NCI-H526 (cell line): ENCODE measurements at regions not wholly inside any gene's neighbourhood (a gene's known extent, or its start where the extent isn't known, plus 50 kb on each side); places are given as distances from the start of the nearest gene placed in this dataset.
A peak's percentile ranks its signal among the peaks of the same experiment; 100 is the strongest.

Experiments used
- DNase-seq, 2 experiments: peaks; one replicate each; lab custom pipeline; 2025; lab: John Stamatoyannopoulos, UW

DNA sequence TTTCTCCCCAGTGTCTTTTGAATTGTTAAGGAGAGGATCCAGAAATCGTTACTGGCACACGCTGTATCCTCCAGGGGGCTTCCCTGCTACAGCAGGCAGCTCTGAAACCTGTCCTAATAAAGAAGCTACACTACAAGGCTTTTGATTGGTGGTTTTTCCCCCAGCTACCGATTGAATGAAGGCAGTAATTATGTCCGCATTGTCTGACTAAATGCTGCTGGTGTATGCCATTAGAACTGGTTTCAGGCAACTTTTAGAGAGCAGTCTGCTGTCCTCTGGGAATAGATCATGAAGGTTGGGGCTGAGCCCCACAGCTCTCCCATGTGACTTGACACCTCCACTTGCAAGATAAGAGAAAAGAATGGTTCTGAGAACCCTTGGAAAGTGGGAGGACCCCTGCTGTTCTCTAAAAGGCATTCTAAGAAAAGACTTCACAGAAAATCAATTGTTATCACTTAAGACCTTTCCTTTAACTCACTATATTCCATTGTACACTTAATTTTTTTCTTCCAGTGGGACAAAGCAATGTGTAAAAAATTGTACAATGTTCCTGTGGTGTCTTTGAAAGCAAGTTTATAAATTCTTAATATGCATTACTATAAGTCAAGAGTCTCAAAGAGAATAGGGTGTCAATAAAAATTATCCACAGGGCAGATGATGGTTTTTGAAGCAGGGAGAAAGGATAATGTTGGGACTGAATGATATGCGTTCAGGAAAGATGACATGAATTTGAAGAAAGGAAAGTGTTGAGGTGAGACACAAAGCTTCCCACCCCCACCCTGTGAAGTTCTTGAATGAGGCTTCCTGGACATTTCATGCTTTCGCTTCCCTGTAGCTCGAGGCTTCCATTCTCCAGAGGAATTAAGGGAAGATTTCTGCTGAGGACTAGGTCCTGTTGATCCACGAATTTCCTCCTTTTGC lies 53.0 kb upstream of the DAZL start:
- peak in 1 of 2 experiments; percentile 6 for DNase-seq

GRCh38 chr3:16658925-16659793 lies 53.9 kb upstream of the DAZL start:
- no peak for DNase-seq

DNA sequence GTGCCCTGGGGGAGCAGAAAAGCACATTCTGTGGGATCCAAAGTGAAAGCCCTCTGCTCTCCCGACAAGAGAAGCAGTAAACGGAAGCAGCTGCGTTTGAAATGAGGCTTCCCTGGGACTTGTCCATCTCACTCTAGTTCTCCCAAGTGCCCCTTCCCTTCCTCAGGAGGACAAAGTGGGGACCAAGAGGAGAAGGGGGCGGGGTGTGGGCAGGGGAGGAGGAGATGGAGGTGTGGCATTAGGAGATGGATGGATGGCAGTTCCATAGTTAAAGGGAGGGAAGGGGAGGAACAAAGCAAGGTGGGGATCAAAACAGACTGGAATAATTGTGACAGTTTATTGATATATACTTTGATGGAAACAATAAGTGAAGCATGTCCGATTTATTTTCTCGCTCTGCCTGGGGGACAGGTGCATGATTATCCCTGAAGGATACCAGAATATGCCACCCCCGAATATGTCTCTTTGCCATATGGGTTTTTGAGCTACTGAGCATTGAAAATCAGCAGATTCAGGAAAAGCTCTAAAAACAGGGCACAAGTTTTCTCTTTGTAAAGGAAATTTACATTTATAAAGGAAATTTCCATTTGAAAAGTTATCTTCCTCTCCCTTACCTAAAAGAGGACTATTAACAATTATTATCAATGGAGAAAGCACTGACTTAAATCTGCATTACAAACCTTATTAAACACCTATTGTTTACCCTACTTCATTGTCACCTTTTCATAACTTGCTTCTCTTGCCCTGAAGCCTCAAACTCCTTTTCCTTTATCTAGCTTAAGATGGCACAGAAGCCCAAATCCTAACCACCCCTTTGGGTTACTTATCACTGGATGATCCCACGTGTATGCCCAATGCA lies 58.9 kb upstream of the DAZL start:
- DNase-seq = no peak

- peak; percentile 4 to 9 for DNase-seq
Measured at GRCh38 chr3:16665282-16665741, 60.1 kb upstream of the DAZL start.

DNA sequence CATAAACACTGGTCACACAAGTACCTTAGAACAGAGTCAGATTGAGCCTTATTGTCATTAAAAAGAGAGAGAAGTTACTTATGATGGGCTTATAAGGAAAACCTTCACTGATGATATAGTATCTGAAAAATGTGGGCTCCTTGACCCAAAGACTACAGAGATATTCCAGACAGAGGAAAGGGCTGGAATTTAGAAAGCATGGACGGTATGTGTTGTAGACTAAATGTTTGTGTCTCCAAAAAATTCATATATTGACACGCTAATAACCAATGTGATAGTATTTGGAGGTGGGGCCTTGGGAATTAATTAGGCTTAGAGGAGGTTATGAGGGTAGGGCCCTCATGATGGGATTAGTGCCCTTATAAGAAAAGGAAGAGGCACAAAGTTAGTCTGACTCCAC lies 61.0 kb upstream of the DAZL start:
- no peak for DNase-seq

GRCh38 chr3:16667633-16668032 lies 62.4 kb upstream of the DAZL start:
- DNase-seq = no peak

- no peak for DNase-seq
Measured at GRCh38 chr3:16668776-16669545, 63.7 kb upstream of the DAZL start.

GRCh38 chr3:16670191-16670590 lies 65.0 kb upstream of the DAZL start:
- no peak for DNase-seq

DNA sequence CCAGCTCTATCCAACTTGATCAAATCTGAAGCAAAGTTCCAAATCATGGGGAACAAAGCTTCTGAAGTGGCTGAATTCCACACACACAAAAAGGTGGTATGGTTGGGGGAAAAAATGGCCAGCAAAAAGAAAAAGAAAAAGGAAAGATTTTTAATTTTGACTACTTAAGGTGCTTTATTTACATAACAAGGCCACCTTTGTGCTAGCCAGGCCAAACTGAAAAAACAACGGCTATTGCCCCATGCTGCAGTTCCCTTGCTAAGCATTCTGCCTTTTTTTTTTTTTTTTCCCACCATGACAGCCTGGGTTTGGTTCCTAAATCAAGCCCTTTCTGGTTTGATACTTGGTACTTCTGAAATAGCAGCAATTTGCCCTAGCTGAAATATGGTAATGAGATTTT lies 66.5 kb upstream of the DAZL start:
- DNase-seq = no peak

- no peak for DNase-seq
Measured at GRCh38 chr3:16673530-16673929, 68.3 kb upstream of the DAZL start.

DNA sequence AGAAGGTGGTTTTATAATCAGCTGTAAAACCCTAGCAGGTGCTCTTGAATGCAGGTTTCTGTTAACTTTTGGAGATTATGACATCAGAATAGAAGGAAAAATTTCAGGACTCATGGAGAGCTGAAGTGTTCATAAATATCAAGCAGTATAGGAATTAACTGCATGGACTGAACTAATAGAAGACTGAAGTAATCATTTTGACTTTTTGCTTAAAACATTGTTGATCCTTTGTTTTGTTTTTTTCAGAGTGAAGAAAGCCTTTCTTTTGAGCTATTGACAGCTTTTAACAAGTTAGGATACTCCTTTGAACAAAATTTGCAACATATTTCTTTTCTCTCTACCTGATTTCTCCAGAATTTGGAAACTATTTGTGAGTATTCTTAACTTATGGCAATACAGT lies 70.6 kb upstream of the DAZL start:
- no peak for DNase-seq

- no peak for DNase-seq
Measured at GRCh38 chr3:16686679-16687078, 81.5 kb upstream of the DAZL start.

DNA sequence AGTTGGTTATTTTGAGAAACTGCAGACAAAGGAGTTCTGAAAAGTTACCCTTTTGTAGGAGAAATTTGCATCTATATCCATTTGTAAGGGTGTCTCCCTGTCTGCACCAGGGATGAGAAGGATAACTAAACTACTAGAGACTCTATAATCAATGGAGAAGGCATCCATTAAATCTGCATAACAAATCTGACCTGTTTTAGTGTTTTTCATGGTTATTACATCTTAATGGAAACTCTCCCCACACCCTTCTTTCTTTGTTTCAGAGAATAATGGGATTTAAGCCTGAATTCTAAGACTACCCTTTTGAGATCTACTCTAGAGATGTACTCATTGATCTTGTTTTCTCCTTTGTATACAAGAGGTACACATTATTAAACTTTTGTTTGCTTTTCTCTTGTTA lies 82.0 kb upstream of the DAZL start:
- DNase-seq = no peak

- DNase-seq = no peak
Measured at GRCh38 chr3:16692486-16693344, 87.5 kb upstream of the DAZL start.

DNA sequence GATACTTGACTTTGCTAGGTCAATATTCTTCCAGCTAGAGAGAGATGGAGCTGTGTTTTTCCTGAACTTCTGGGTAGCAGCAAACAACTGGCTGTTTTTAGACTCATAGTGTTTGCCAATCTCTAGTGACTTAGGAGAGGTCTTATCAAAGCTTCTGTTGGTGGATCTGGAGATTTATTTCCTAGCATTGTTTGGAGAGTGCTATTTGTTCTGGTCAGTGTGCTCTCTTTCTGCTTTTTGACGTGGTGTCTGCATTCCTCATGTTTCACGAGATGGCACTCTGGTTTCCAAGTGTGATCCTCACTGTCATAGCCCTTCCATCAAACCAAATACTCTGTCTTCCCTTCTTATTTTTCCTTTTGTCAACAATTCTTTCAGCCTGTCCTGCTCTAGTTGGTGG lies 88.6 kb upstream of the DAZL start:
- no peak for DNase-seq

DNA sequence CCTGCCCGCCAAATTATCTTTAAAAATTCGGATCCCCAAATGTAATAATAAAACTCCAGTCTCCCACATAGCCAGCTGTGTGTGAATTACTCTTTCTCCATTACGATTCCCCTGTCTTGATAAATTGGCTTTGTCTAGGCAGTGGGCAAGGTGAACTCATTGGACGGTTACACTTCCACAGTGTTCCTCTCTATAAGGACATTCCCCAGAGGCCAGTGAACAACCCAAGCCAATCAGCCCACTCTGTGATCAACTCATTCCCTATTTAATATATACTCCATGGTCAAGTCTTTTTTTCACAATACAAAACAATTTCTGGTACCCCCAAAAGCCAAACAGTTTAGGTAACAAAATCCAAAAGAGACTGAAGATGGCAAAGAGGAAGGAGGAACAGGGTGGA lies 90.5 kb upstream of the DAZL start:
- no peak for DNase-seq

- DNase-seq = no peak
Measured at GRCh38 chr3:16697443-16698147, 92.4 kb upstream of the DAZL start.

DNA sequence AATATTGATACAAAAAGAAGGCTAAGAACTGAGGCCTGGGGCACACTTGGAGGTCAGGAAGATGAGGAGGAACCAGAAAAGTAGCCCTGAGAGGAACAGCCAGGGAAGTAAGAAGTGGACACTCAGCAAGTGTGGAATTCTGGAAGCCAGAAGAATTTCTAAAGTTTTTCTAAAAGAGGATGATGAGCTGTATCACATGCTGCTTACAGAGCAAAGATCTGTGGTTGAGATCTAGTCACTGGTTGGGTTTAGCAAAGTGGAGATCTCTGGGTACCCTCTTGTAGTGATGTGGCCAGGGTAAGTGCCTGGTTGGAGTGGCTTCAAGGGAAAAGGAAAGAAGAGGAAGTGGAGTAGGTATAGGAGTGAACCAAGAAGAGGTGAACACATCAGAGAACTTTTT lies 95.4 kb upstream of the DAZL start:
- DNase-seq = no peak

- DNase-seq = no peak
Measured at GRCh38 chr3:16704941-16705340, 99.7 kb upstream of the DAZL start.

DNA sequence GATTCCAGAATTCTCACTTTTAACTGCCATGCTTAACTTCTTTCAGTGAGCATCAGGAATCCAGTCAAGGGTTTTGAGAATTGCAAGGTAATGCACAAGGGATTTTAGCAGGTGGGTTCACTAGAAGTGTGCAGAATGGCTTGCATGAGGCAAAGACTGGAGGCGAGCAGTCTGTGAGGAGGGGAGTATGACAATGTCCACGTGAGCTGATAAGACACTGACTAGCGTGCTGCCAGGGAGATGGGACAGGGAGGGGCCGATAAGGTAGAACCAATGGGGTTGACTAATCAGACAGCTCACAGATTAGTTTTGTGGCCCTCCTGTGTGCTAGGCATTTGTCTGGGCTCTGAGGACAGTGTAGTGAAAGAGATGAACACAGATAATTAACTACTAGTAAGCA lies 102.0 kb upstream of the DAZL start:
- DNase-seq = no peak
